ENCODE measurements at regions not wholly inside any gene's neighbourhood (a gene's known extent, or its start where the extent isn't known, plus 50 kb on each side); places are given as distances from the start of the nearest gene placed in this dataset.

- no peak for DNase-seq (ENCODE audit: low read depth, low spot score)
Measured at GRCh38 chr14:65352964-65353530, 59.5 kb upstream of the FUT8 start.

- no peak for DNase-seq (ENCODE audit: low read depth, low spot score)
Measured at GRCh38 chr14:65354131-65354530, 58.4 kb upstream of the FUT8 start.

- DNase-seq (ENCODE audit: low read depth, low spot score): no peak
Measured at GRCh38 chr14:65354715-65355114, 57.8 kb upstream of the FUT8 start.

GRCh38 chr14:65356327-65356836 is 56.1 kb upstream of the FUT8 start:
- DNase-seq (ENCODE audit: low read depth, low spot score): no peak

- no peak for DNase-seq (ENCODE audit: low read depth, low spot score)
Measured at GRCh38 chr14:65357113-65357512, 55.4 kb upstream of the FUT8 start.

GRCh38 chr14:65357689-65358088 is 54.8 kb upstream of the FUT8 start:
- no peak for DNase-seq (ENCODE audit: low read depth, low spot score)

GRCh38 chr14:65359503-65359902 is 53.0 kb upstream of the FUT8 start:
- DNase-seq (ENCODE audit: low read depth, low spot score): no peak

- DNase-seq (ENCODE audit: low read depth, low spot score): no peak
Measured at GRCh38 chr14:65360144-65360784, 52.3 kb upstream of the FUT8 start.

- peak; percentile 39 for DNase-seq (ENCODE audit: low read depth, low spot score)
Measured at GRCh38 chr14:65361920-65362319, 50.6 kb upstream of the FUT8 start.
